ENCODE measurements at regions not wholly inside any gene's neighbourhood (a gene's known extent, or its start where the extent isn't known, plus 50 kb on each side); places are given as distances from the start of the nearest gene placed in this dataset.

DNA sequence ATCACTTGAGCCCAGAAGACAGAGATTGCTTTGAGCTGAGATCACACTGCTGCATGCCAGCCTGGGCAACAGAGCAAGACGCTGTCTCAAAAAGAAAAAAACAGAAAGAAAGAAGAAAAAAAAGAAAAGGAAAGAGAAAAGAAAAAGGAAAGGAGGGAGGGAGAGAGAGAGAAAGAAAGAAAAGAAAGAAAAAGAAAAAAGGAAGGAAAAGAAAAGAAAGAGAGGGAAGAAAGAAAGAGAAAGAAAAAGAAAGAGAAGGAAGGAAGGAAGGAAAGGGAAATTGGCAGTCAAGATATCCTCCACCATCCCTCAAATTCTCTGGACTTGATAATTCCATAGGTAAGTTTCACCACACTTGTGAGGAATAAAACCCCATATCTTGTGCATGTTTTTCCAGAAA, 71.4 kb upstream of the WSB1 start:
- H2AFZ ChIP-seq (ENCODE audit: low read depth, low read length): no peak overlapping the region
- no peak overlapping the region for H3K9ac ChIP-seq (ENCODE audit: low read length)

DNA sequence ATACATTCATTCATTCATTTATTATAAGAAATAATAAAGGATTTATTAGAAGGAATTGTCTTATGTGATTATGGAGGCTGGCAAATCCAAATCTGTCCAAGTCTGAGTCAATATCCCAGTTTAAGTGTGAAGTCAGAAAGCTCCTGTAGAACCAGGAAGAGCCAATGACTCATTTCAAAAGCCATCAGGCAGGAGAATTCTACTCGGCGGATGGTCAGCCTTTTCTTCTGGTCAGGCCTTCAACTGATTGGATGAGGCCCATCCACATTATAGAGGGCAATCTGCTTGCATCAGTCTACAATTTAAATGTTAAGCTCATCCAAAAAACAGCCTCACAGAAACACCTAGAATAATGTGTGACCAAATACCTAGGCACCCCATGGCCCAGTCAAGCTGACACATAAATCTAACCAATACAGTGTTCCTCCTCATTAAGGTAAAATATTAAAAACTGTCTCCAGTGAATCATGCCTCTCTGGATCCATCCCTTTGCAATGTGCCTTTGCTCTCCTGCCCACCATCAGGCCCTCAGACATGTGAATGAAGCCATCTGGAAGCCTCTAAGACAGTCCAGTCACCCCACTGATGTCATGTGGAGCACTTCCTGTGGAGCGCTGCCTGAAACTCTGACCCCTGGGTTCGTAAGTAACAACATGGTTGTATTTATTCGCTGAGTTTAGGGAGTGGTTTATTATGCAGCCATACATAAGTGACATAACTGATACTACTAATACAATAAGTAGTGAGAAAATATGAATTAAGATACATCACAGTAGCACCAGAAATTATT, 69.2 kb upstream of the WSB1 start:
- Histone ChIP-seq H3K36me3 (ENCODE audit: insufficient read depth, low read length) (no peaks in the 10 kb centered on the region), H4K20me1 (ENCODE audit: insufficient read depth) (no peaks in the 10 kb centered on the region), H3K27ac (ENCODE audit: low read length) (no peak overlapping the region), H3K9me3 (ENCODE audit: low read length) (no peaks in the 10 kb centered on the region), H2AFZ (ENCODE audit: low read depth, low read length) (no peak overlapping the region), H3K9me2 (ENCODE audit: insufficient read depth, low read length) (no peaks in the 10 kb centered on the region), H3F3A (ENCODE audit: insufficient read depth, low read length, poor library complexity, severe bottlenecking) (no peaks in the 10 kb centered on the region), H3K4me3 (ENCODE audit: low read length) (no peak overlapping the region), H3K79me2 (replicated peaks; ENCODE audit: insufficient read depth, low read length) (no peaks in the 10 kb centered on the region), H3K9ac (ENCODE audit: low read length) (no peak overlapping the region), H3K27me3 (ENCODE audit: insufficient read depth, low read depth, low read length) (no peaks in the 10 kb centered on the region), H3K4me2 (ENCODE audit: low read length) (no peak overlapping the region)
- no peak for TF ChIP-seq TAF1 (IDR thresholded peaks at IDR 0.05; ENCODE audit: low read depth)
- TF ChIP-seq SMC3 (conservative IDR thresholded peaks at IDR 0.05; ENCODE audit: poor library complexity): no peak
- TF ChIP-seq, protein P1, sequence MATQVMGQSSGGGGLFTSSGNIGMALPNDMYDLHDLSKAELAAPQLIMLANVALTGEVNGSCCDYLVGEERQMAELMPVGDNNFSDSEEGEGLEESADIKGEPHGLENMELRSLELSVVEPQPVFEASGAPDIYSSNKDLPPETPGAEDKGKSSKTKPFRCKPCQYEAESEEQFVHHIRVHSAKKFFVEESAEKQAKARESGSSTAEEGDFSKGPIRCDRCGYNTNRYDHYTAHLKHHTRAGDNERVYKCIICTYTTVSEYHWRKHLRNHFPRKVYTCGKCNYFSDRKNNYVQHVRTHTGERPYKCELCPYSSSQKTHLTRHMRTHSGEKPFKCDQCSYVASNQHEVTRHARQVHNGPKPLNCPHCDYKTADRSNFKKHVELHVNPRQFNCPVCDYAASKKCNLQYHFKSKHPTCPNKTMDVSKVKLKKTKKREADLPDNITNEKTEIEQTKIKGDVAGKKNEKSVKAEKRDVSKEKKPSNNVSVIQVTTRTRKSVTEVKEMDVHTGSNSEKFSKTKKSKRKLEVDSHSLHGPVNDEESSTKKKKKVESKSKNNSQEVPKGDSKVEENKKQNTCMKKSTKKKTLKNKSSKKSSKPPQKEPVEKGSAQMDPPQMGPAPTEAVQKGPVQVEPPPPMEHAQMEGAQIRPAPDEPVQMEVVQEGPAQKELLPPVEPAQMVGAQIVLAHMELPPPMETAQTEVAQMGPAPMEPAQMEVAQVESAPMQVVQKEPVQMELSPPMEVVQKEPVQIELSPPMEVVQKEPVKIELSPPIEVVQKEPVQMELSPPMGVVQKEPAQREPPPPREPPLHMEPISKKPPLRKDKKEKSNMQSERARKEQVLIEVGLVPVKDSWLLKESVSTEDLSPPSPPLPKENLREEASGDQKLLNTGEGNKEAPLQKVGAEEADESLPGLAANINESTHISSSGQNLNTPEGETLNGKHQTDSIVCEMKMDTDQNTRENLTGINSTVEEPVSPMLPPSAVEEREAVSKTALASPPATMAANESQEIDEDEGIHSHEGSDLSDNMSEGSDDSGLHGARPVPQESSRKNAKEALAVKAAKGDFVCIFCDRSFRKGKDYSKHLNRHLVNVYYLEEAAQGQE (IDR thresholded peaks at IDR 0.05; ENCODE audit: borderline replicate concordance): no peak
- TF ChIP-seq, protein P2, sequence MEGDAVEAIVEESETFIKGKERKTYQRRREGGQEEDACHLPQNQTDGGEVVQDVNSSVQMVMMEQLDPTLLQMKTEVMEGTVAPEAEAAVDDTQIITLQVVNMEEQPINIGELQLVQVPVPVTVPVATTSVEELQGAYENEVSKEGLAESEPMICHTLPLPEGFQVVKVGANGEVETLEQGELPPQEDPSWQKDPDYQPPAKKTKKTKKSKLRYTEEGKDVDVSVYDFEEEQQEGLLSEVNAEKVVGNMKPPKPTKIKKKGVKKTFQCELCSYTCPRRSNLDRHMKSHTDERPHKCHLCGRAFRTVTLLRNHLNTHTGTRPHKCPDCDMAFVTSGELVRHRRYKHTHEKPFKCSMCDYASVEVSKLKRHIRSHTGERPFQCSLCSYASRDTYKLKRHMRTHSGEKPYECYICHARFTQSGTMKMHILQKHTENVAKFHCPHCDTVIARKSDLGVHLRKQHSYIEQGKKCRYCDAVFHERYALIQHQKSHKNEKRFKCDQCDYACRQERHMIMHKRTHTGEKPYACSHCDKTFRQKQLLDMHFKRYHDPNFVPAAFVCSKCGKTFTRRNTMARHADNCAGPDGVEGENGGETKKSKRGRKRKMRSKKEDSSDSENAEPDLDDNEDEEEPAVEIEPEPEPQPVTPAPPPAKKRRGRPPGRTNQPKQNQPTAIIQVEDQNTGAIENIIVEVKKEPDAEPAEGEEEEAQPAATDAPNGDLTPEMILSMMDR (IDR thresholded peaks at IDR 0.05; ENCODE audit: poor library complexity, severe bottlenecking): no peak
- TF ChIP-seq RAD21 (conservative IDR thresholded peaks at IDR 0.05): no peak
- no peak for TF ChIP-seq EP300 (conservative IDR thresholded peaks at IDR 0.05; ENCODE audit: poor library complexity, severe bottlenecking)
- no peak for TF ChIP-seq MXI1 (conservative IDR thresholded peaks at IDR 0.05; ENCODE audit: poor library complexity, severe bottlenecking)
- no peak for TF ChIP-seq POLR2AphosphoS5 (IDR thresholded peaks at IDR 0.05)
- TF ChIP-seq EZH2 (IDR thresholded peaks at IDR 0.05; ENCODE audit: borderline replicate concordance, insufficient read depth, low read length, poor library complexity, severe bottlenecking): no peak

More for the DNA sequence above, 71.4 kb upstream of the WSB1 start:
- no peak for TF ChIP-seq POLR2AphosphoS5 (IDR thresholded peaks at IDR 0.05)
- TF ChIP-seq EZH2 (IDR thresholded peaks at IDR 0.05; ENCODE audit: borderline replicate concordance, insufficient read depth, low read length, poor library complexity, severe bottlenecking): no peak
- no peak for TF ChIP-seq RAD21 (conservative IDR thresholded peaks at IDR 0.05)
- no peak for TF ChIP-seq TAF1 (IDR thresholded peaks at IDR 0.05; ENCODE audit: low read depth)
- TF ChIP-seq, protein P1 (IDR thresholded peaks at IDR 0.05; ENCODE audit: borderline replicate concordance): no peak
- TF ChIP-seq, protein P2 (IDR thresholded peaks at IDR 0.05; ENCODE audit: poor library complexity, severe bottlenecking): no peak
- TF ChIP-seq EP300 (conservative IDR thresholded peaks at IDR 0.05; ENCODE audit: poor library complexity, severe bottlenecking): no peak
- TF ChIP-seq SMC3 (conservative IDR thresholded peaks at IDR 0.05; ENCODE audit: poor library complexity): no peak
- no peak for TF ChIP-seq MXI1 (conservative IDR thresholded peaks at IDR 0.05; ENCODE audit: poor library complexity, severe bottlenecking)
- Histone ChIP-seq H3K9me3 (ENCODE audit: low read length) (no peaks in the 10 kb centered on the region), H3K79me2 (replicated peaks; ENCODE audit: insufficient read depth, low read length) (no peaks in the 10 kb centered on the region), H3K27me3 (ENCODE audit: insufficient read depth, low read depth, low read length) (no peaks in the 10 kb centered on the region), H3K4me2 (ENCODE audit: low read length) (no peak overlapping the region), H3F3A (ENCODE audit: insufficient read depth, low read length, poor library complexity, severe bottlenecking) (no peaks in the 10 kb centered on the region), H3K36me3 (ENCODE audit: insufficient read depth, low read length) (no peaks in the 10 kb centered on the region), H4K20me1 (ENCODE audit: insufficient read depth) (no peaks in the 10 kb centered on the region), H3K27ac (ENCODE audit: low read length) (no peak overlapping the region), H3K9me2 (ENCODE audit: insufficient read depth, low read length) (no peaks in the 10 kb centered on the region), H3K4me3 (ENCODE audit: low read length) (no peak overlapping the region)

Data from neural cell (in vitro differentiated cells).